Activated CD4-positive, alpha-beta T cell treated with anti-CD3 and anti-CD28 coated beads, Interleukin-2, amount 50 U/mL, for 48 hours (primary cell): ENCODE measurements at regions not wholly inside any gene's neighbourhood (a gene's known extent, or its start where the extent isn't known, plus 50 kb on each side); places are given as distances from the start of the nearest gene placed in this dataset.

Source experiments
- DNase-seq, 2 experiments: peaks; one replicate each; pipeline ENCODE4 v3.0.0-alpha.2; 2020

- no peak for DNase-seq
These were observed 67.6 kb downstream of the COX18 start for GRCh38 chr4:73001885-73002284.

GRCh38 chr4:72997409-72997808 is 72.1 kb downstream of the COX18 start:
- no peak for DNase-seq

- DNase-seq = no peak
These were observed 74.8 kb downstream of the COX18 start for GRCh38 chr4:72994670-72995069.

GRCh38 chr4:72993876-72994275 is 75.6 kb downstream of the COX18 start:
- DNase-seq = no peak

- no peak for DNase-seq
These were observed 77.6 kb downstream of the COX18 start for GRCh38 chr4:72991873-72992272.

GRCh38 chr4:72987741-72988729 is 81.5 kb downstream of the COX18 start:
- no peak for DNase-seq

GRCh38 chr4:72984351-72984750 is 85.2 kb downstream of the COX18 start:
- peak; percentile 3 to 25 for DNase-seq

GRCh38 chr4:72983709-72984108 is 85.8 kb downstream of the COX18 start:
- no peak for DNase-seq

GRCh38 chr4:72977936-72978485 is 91.5 kb downstream of the COX18 start:
- no peak for DNase-seq

- DNase-seq = no peak
These were observed 94.1 kb downstream of the COX18 start for GRCh38 chr4:72975488-72975784.

- no peak for DNase-seq
These were observed 94.6 kb downstream of the COX18 start for GRCh38 chr4:72974694-72975487.

- DNase-seq = no peak
These were observed 97.9 kb downstream of the COX18 start for GRCh38 chr4:72971572-72971971.

GRCh38 chr4:72970756-72971155 is 98.8 kb downstream of the COX18 start:
- no peak for DNase-seq

GRCh38 chr4:72969976-72970375 is 99.5 kb downstream of the COX18 start:
- DNase-seq = no peak

GRCh38 chr4:72966652-72967051 is 102.9 kb downstream of the COX18 start:
- no peak for DNase-seq

- DNase-seq = no peak
These were observed 110.1 kb downstream of the COX18 start for GRCh38 chr4:72959411-72959810.

- no peak for DNase-seq
These were observed 114.7 kb downstream of the COX18 start for GRCh38 chr4:72954811-72955210.

- DNase-seq = no peak
These were observed 115.9 kb downstream of the COX18 start for GRCh38 chr4:72953571-72953970.

- no peak for DNase-seq
These were observed 117.9 kb downstream of the COX18 start for GRCh38 chr4:72951628-72952027.

GRCh38 chr4:72951147-72951546 is 118.4 kb downstream of the COX18 start:
- DNase-seq = no peak

GRCh38 chr4:72948080-72948479 is 121.4 kb downstream of the COX18 start:
- DNase-seq = no peak

GRCh38 chr4:72945719-72946336 is 123.7 kb downstream of the COX18 start:
- no peak for DNase-seq

GRCh38 chr4:72942565-72942964 is 127.0 kb downstream of the COX18 start:
- no peak for DNase-seq
